Erythroblast (primary cell): ENCODE measurements at regions not wholly inside any gene's neighbourhood (a gene's known extent, or its start where the extent isn't known, plus 50 kb on each side); places are given as distances from the start of the nearest gene placed in this dataset.

Experiments used
- DNase-seq, 2 experiments: peaks; one replicate each; lab custom pipeline; 2025; lab: John Stamatoyannopoulos, UW
- GATA1 ChIP-seq: IDR thresholded peaks from 2 replicates; pipeline ENCODE4 v1.6.1; 2011; ENCODE audit warnings: low read depth, mild to moderate bottlenecking, control low read depth, low read length, moderate library complexity
- POLR2A ChIP-seq: IDR thresholded peaks from 2 replicates; pipeline ENCODE4 v1.6.1; 2011; ENCODE audit warnings: mild to moderate bottlenecking, low read length

DNA sequence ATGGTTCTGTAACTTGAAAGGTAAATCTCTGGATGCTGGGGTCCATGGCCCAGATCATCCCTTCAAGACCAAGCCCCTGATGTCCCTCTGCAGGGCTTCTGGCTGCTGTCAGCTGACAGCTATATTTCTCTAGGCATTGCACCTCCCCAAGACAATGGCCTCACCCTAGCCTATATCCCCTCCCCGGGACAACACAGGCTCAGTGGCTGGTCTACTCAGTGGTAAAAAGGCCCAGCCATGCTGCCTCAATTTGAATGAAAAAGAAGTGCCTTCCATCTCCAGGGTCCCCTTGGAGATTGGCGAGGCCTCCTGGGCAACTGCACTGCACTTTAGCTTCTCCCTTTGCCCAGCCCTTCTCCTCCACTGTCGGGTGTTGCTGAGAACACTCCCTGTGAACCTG lies 602.8 kb downstream of the CDH26 start:
- DNase-seq: no peak
- no peak for TF ChIP-seq POLR2A
- TF ChIP-seq GATA1: no peak

GRCh38 chr20:60565083-60565482 lies 606.9 kb downstream of the CDH26 start:
- TF ChIP-seq POLR2A (no peak), GATA1 (no peak)
- no peak for DNase-seq

DNA sequence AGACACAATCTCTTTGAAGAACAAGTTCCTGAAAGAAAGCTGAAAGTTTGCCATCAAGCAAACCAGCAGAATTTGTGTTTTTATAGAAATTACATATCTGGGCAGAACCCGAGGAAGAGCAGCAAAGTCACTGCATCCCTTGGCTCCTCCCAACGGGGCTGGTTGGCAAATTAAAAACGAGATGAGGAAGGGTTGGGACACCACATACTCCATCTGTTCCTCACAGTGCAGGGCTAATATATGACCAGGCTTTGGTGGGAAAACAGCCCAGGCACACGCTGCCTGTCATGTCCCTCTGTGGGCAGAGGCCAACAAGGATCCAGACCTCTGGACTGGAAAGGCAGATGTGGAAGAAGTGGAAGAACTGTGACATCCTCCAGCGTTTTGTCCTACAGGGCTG lies 607.3 kb downstream of the CDH26 start:
- no peak for DNase-seq
- TF ChIP-seq GATA1 (no peak), POLR2A (no peak)

DNA sequence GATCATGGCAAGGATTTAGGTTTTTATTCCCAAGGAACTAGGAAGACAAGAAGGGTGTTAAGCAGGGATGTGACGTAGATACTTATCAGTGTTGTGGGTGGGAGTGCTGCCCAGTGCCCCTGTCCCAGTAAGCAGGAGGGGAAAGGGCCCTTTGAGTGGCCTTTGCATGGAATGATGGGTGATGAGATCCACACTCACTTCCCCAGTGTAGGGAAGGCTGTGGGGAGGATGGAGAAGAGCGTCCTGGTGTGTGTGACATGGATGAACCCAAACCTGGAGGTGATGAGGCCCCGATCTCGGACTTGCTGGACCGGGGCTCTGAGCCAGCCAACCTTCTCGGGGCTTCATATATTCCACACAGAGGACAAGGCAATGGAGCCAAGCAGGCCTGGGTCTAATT lies 610.9 kb downstream of the CDH26 start:
- TF ChIP-seq GATA1: no peak
- TF ChIP-seq POLR2A: no peak
- no peak for DNase-seq

DNA sequence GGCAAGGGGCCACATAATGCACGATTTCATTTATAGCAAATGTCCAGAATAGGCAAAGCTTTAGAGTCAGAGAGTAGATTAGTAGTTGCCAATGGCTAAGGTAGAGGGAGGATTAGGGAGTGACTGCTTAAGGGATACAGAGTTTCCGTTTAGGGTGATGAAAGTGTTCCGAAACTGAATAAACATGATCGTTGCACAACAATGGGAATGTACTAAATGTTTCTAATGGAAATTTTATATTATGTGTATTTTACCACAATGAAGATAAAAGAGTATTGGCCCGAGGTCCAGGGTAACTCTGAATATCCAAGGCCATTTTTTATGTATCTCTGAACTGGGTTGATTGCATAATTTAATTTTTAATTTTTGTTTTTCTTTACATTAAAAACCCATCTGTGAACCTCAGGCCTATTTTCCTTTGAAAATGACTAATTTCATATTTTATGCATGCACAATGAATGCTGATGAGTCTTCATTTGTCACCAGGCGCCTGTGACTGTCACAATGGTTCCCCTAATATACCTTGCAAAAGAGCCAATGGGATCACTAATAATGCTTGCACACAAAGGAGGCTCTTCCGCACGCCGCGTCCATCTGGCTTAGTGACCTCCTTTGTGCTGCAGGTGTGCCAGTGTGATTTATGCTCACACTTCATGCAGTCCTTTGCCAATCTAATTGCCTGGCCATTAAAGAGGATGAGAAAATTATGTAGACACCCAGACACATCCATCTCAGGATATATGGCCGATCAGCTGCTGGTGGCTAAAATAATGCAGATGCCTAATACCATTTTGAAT lies 612.5 kb downstream of the CDH26 start:
- TF ChIP-seq POLR2A (no peak), GATA1 (no peak)

DNA sequence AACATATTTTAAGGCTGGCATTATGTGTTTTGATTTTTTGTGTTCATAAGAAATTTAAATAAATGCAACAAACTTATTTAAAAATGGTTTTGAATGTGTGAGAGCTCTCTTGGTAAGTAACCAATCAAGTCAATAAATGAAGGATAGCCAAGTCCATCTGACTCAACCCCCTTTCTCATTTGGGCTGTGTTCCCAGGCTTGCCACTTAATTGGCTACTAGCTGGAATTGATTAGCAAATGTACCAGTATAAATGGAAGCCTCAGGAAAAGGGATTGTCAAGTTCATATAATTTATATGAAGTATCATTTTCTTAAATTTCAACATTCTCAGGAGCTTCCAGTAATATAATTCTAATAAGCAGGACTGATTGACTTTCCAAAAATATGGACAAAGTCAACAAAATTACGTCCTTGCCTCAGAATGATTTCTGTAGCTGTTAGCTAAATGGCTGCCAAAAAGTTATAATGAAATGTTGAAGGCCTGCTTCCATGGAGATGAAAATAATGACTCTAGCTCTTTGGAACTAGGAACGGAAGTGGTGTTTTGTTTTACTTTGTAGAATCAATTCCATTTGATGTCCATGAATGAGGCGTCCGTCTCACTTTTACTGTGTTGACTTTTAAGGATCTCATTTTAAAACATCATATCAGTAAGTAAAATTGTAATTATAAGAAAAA lies 614.9 kb downstream of the CDH26 start:
- DNase-seq: no peak
- TF ChIP-seq POLR2A: no peak
- TF ChIP-seq GATA1: no peak

More for the DNA sequence above, 612.5 kb downstream of the CDH26 start:
- DNase-seq: no peak

DNA sequence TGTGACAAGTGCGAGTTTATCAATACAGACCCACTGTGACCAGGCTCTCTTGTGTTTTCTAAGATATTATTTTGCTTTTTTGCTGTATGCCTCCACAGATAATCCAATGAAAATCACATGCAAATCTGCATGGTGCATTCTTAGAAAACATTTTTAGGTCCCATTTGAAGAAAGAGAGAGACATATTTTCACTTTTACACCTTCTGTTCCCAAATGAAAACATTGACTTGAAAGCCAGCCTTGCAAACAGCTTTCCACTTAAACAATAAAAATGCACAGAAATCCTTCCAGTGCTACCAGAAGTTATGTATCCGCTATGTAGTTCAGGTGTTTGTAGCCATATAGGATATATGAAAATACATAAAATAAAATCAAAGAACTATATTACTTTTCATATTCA lies 618.0 kb downstream of the CDH26 start:
- DNase-seq: no peak
- TF ChIP-seq POLR2A (no peak), GATA1 (no peak)

GRCh38 chr20:60579941-60580515 lies 621.8 kb downstream of the CDH26 start:
- TF ChIP-seq GATA1 (no peak), POLR2A (no peak)
- DNase-seq: no peak

DNA sequence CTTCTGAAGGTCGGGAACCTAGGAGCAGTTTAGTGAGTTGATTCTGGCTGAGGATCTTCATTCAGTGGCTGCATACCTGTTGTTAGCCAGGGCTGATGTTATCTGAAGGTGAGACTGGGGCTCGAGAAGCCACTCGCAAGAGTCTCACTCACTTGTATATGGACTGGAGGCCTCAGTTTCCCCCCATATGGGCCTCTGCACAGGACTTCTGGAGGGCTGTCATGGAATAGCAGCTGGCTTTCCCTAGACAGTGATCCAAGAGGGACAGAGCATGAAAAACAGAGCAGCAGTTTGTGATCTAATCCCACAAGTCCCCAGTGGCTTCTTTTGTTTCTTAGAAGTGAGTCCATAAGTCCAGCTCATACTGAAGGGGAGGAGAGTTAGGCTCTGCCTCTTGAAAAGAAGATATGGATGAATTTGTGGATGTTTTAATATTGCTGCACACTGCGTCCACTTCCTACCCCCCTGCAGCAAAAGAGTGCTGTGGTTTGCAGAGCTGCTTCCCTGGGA lies 623.4 kb downstream of the CDH26 start:
- DNase-seq: no peak
- TF ChIP-seq POLR2A (no peak), GATA1 (no peak)

GRCh38 chr20:60583741-60584140 lies 625.5 kb downstream of the CDH26 start:
- TF ChIP-seq GATA1 (no peak), POLR2A (no peak)
- no peak for DNase-seq

- TF ChIP-seq GATA1 (no peak), POLR2A (no peak)
- DNase-seq: no peak
These were observed 626.0 kb downstream of the CDH26 start for GRCh38 chr20:60584221-60584620.

- no peak for TF ChIP-seq GATA1
- no peak for TF ChIP-seq POLR2A
- DNase-seq: no peak
These were observed 627.4 kb downstream of the CDH26 start for GRCh38 chr20:60585651-60586050.

GRCh38 chr20:60586269-60587050 lies 628.2 kb downstream of the CDH26 start:
- TF ChIP-seq GATA1: no peak
- no peak for TF ChIP-seq POLR2A
- DNase-seq: no peak
